Stimulated activated naive B cell treated with anti-CD40 and anti-IgM and Interleukin-4, amounts not matched to agents 10 μg/mL and 1 μg/mL and 100 μg/mL, for 72 hours (primary cell): ENCODE measurements at regions not wholly inside any gene's neighbourhood (a gene's known extent, or its start where the extent isn't known, plus 50 kb on each side); places are given as distances from the start of the nearest gene placed in this dataset.
A peak's percentile ranks its signal among the peaks of the same experiment; 100 is the strongest.

ENCODE experiments used
- ATAC-seq, 2 donors: fragments of 150-1000 bp; cut with Tn5 transposase; replicated peaks; 2 replicates each; pipeline ENCODE4 v1.10.0; 2021; ENCODE audit warnings: moderate library complexity in 1 of 2
- DNase-seq: peaks from one replicate; pipeline ENCODE4 v3.0.0; 2021
- H3K27ac Mint-ChIP-seq: one replicate; pipeline ENCODE4 v1.8.0; 2022; ENCODE audit warnings: mild to moderate bottlenecking, mixed read lengths
- H3K27me3 Mint-ChIP-seq, 2 donors: one replicate each; pipeline ENCODE4 v1.8.0; 2022; ENCODE audit warnings: mixed read lengths in 2 of 2
- H3K36me3 Mint-ChIP-seq, 2 donors: one replicate each; pipeline ENCODE4 v1.8.0; 2022; ENCODE audit warnings: mixed read lengths in 2 of 2, mild to moderate bottlenecking in 1 of 2
- H3K4me1 Mint-ChIP-seq, 2 donors: one replicate each; pipeline ENCODE4 v1.8.0; 2022; ENCODE audit warnings: mixed read lengths in 2 of 2, mild to moderate bottlenecking in 1 of 2
- H3K4me3 Mint-ChIP-seq, 2 donors: one replicate each; pipeline ENCODE4 v1.8.0; 2022; ENCODE audit warnings: mild to moderate bottlenecking in 2 of 2, mixed read lengths in 2 of 2, moderate library complexity in 1 of 2
- H3K9me3 Mint-ChIP-seq, 2 donors: one replicate each; pipeline ENCODE4 v1.8.0; 2022; ENCODE audit warnings: mixed read lengths in 2 of 2, mild to moderate bottlenecking in 1 of 2

- Mint-ChIP-seq H3K4me3 (no peak overlapping the region), H3K36me3 (peaks cover 0 to 2% of the 10 kb centered on the region in 2 donors), H3K27me3 (no peaks in the 10 kb centered on the region), H3K4me1 (no peaks in the 10 kb centered on the region), H3K27ac (no peak overlapping the region), H3K9me3 (peaks cover 8 to 9% of the 10 kb centered on the region in 2 donors)
- no peak for ATAC-seq
- no peak for DNase-seq
Measured at GRCh38 chr21:22842875-22843274, 1844.7 kb downstream of the NCAM2 start.

GRCh38 chr21:22855581-22855980 is 1857.4 kb downstream of the NCAM2 start:
- Mint-ChIP-seq H3K36me3 (no peaks in the 10 kb centered on the region), H3K27me3 (no peaks in the 10 kb centered on the region), H3K27ac (no peak overlapping the region), H3K9me3 (no peaks in the 10 kb centered on the region), H3K4me1 (peaks cover 0 to 5% of the 10 kb centered on the region in 2 donors), H3K4me3 (no peak overlapping the region)
- ATAC-seq (no peak), DNase-seq (no peak)

GRCh38 chr21:22871692-22872091 is 1873.5 kb downstream of the NCAM2 start:
- H3K4me1 Mint-ChIP-seq: no peaks in the 10 kb centered on the region
- peaks cover 0 to 2% of the 10 kb centered on the region in 2 donors for H3K9me3 Mint-ChIP-seq
- ATAC-seq: no peak
- H3K27ac Mint-ChIP-seq: no peak overlapping the region
- H3K27me3 Mint-ChIP-seq: peaks cover under 1 to 1% of the 10 kb centered on the region in 2 donors
- H3K4me3 Mint-ChIP-seq: no peak overlapping the region
- DNase-seq: no peak
- H3K36me3 Mint-ChIP-seq: no peaks in the 10 kb centered on the region

GRCh38 chr21:22880573-22880972 is 1882.4 kb downstream of the NCAM2 start:
- peak; percentile 50 to 62 for ATAC-seq
- no peak for DNase-seq
- Mint-ChIP-seq H3K9me3 (no peaks in the 10 kb centered on the region), H3K36me3 (no peaks in the 10 kb centered on the region), H3K27me3 (peaks cover 4 to 6% of the 10 kb centered on the region in 2 donors), H3K4me1 (peaks cover 0 to 10% of the 10 kb centered on the region in 2 donors), H3K27ac (no peak overlapping the region), H3K4me3 (no peak overlapping the region)

GRCh38 chr21:22881131-22881530 is 1882.9 kb downstream of the NCAM2 start:
- H3K4me3 Mint-ChIP-seq: no peak overlapping the region
- peaks cover 0 to 10% of the 10 kb centered on the region in 2 donors for H3K4me1 Mint-ChIP-seq
- no peak overlapping the region for H3K27ac Mint-ChIP-seq
- no peak for ATAC-seq
- no peaks in the 10 kb centered on the region for H3K36me3 Mint-ChIP-seq
- no peak for DNase-seq
- no peaks in the 10 kb centered on the region for H3K9me3 Mint-ChIP-seq
- peaks cover 4 to 6% of the 10 kb centered on the region in 2 donors for H3K27me3 Mint-ChIP-seq

GRCh38 chr21:22885079-22885478 is 1886.9 kb downstream of the NCAM2 start:
- no peak for DNase-seq
- H3K27ac Mint-ChIP-seq: no peak overlapping the region
- H3K4me1 Mint-ChIP-seq: peaks cover 0 to 10% of the 10 kb centered on the region in 2 donors
- no peak overlapping the region for H3K4me3 Mint-ChIP-seq
- ATAC-seq: no peak
- no peaks in the 10 kb centered on the region for H3K36me3 Mint-ChIP-seq
- H3K27me3 Mint-ChIP-seq: no peaks in the 10 kb centered on the region
- no peaks in the 10 kb centered on the region for H3K9me3 Mint-ChIP-seq

- no peaks in the 10 kb centered on the region for H3K36me3 Mint-ChIP-seq
- H3K4me1 Mint-ChIP-seq: peaks cover 0 to 9% of the 10 kb centered on the region in 2 donors
- no peak for ATAC-seq
- no peaks in the 10 kb centered on the region for H3K9me3 Mint-ChIP-seq
- H3K27ac Mint-ChIP-seq: no peak overlapping the region
- H3K27me3 Mint-ChIP-seq: no peaks in the 10 kb centered on the region
- DNase-seq: no peak
- no peak overlapping the region for H3K4me3 Mint-ChIP-seq
Measured at GRCh38 chr21:22885614-22886013, 1887.4 kb downstream of the NCAM2 start.

- no peak for DNase-seq
- no peaks in the 10 kb centered on the region for H3K27me3 Mint-ChIP-seq
- ATAC-seq: no peak
- H3K4me3 Mint-ChIP-seq: no peak overlapping the region
- H3K36me3 Mint-ChIP-seq: no peaks in the 10 kb centered on the region
- no peaks in the 10 kb centered on the region for H3K9me3 Mint-ChIP-seq
- H3K27ac Mint-ChIP-seq: no peak overlapping the region
- no peaks in the 10 kb centered on the region for H3K4me1 Mint-ChIP-seq
Measured at GRCh38 chr21:22889445-22889844, 1891.2 kb downstream of the NCAM2 start.

- DNase-seq (no peak), ATAC-seq (no peak)
- no peaks in the 10 kb centered on the region for H3K27me3 Mint-ChIP-seq
- no peaks in the 10 kb centered on the region for H3K9me3 Mint-ChIP-seq
- no peaks in the 10 kb centered on the region for H3K36me3 Mint-ChIP-seq
- H3K4me3 Mint-ChIP-seq: no peak overlapping the region
- no peak overlapping the region for H3K27ac Mint-ChIP-seq
- no peaks in the 10 kb centered on the region for H3K4me1 Mint-ChIP-seq
Measured at GRCh38 chr21:22890656-22891055, 1892.4 kb downstream of the NCAM2 start.

- DNase-seq (no peak), ATAC-seq (no peak)
- H3K9me3 Mint-ChIP-seq: no peaks in the 10 kb centered on the region
- no peaks in the 10 kb centered on the region for H3K36me3 Mint-ChIP-seq
- H3K27me3 Mint-ChIP-seq: no peaks in the 10 kb centered on the region
- no peak overlapping the region for H3K27ac Mint-ChIP-seq
- H3K4me3 Mint-ChIP-seq: no peak overlapping the region
- no peaks in the 10 kb centered on the region for H3K4me1 Mint-ChIP-seq
Measured at GRCh38 chr21:22892028-22892427, 1893.8 kb downstream of the NCAM2 start.

GRCh38 chr21:22892740-22893139 is 1894.5 kb downstream of the NCAM2 start:
- H3K36me3 Mint-ChIP-seq: no peaks in the 10 kb centered on the region
- no peaks in the 10 kb centered on the region for H3K4me1 Mint-ChIP-seq
- no peak overlapping the region for H3K4me3 Mint-ChIP-seq

GRCh38 chr21:22898051-22898665 is 1899.9 kb downstream of the NCAM2 start:
- H3K36me3 Mint-ChIP-seq: no peaks in the 10 kb centered on the region
- no peaks in the 10 kb centered on the region for H3K9me3 Mint-ChIP-seq
- DNase-seq (no peak), ATAC-seq (peak in 1 of 2 donors; percentile 39)
- no peaks in the 10 kb centered on the region for H3K27me3 Mint-ChIP-seq
- no peak overlapping the region for H3K27ac Mint-ChIP-seq
- H3K4me1 Mint-ChIP-seq: peaks cover 2 to 9% of the 10 kb centered on the region in 2 donors
- no peak overlapping the region for H3K4me3 Mint-ChIP-seq

More at GRCh38 chr21:22892740-22893139, 1894.5 kb downstream of the NCAM2 start:
- Mint-ChIP-seq H3K27ac (no peak overlapping the region), H3K27me3 (no peaks in the 10 kb centered on the region), H3K9me3 (no peaks in the 10 kb centered on the region)
- ATAC-seq (no peak), DNase-seq (no peak)

- DNase-seq: no peak
Measured at GRCh38 chr21:22900490-22900889, 1902.3 kb downstream of the NCAM2 start.

GRCh38 chr21:22903851-22904250 is 1905.6 kb downstream of the NCAM2 start:
- H3K36me3 Mint-ChIP-seq: no peaks in the 10 kb centered on the region
- no peaks in the 10 kb centered on the region for H3K4me1 Mint-ChIP-seq
- no peaks in the 10 kb centered on the region for H3K27me3 Mint-ChIP-seq
- H3K9me3 Mint-ChIP-seq: no peaks in the 10 kb centered on the region
- ATAC-seq (no peak), DNase-seq (no peak)
- no peak overlapping the region for H3K27ac Mint-ChIP-seq
- H3K4me3 Mint-ChIP-seq: no peak overlapping the region

More at GRCh38 chr21:22900490-22900889, 1902.3 kb downstream of the NCAM2 start:
- peaks cover 2 to 9% of the 10 kb centered on the region in 2 donors for H3K4me1 Mint-ChIP-seq
- no peak overlapping the region for H3K27ac Mint-ChIP-seq
- no peak overlapping the region for H3K4me3 Mint-ChIP-seq
- no peaks in the 10 kb centered on the region for H3K27me3 Mint-ChIP-seq
- no peaks in the 10 kb centered on the region for H3K36me3 Mint-ChIP-seq
- H3K9me3 Mint-ChIP-seq: no peaks in the 10 kb centered on the region
- no peak for ATAC-seq

- ATAC-seq: no peak
Measured at GRCh38 chr21:22904385-22904784, 1906.2 kb downstream of the NCAM2 start.

More at GRCh38 chr21:22904385-22904784, 1906.2 kb downstream of the NCAM2 start:
- H3K4me1 Mint-ChIP-seq: no peaks in the 10 kb centered on the region
- no peak for DNase-seq
- no peaks in the 10 kb centered on the region for H3K9me3 Mint-ChIP-seq
- H3K27me3 Mint-ChIP-seq: no peaks in the 10 kb centered on the region
- no peak overlapping the region for H3K27ac Mint-ChIP-seq
- no peaks in the 10 kb centered on the region for H3K36me3 Mint-ChIP-seq
- no peak overlapping the region for H3K4me3 Mint-ChIP-seq
